ENCODE measurements at regions not wholly inside any gene's neighbourhood (a gene's known extent, or its start where the extent isn't known, plus 50 kb on each side); places are given as distances from the start of the nearest gene placed in this dataset.
"Not testable (repeated sequence)": the region's sequence is repeated elsewhere in the genome, so short reads cannot be mapped to it uniquely, and the experiment has no call there.

DNA sequence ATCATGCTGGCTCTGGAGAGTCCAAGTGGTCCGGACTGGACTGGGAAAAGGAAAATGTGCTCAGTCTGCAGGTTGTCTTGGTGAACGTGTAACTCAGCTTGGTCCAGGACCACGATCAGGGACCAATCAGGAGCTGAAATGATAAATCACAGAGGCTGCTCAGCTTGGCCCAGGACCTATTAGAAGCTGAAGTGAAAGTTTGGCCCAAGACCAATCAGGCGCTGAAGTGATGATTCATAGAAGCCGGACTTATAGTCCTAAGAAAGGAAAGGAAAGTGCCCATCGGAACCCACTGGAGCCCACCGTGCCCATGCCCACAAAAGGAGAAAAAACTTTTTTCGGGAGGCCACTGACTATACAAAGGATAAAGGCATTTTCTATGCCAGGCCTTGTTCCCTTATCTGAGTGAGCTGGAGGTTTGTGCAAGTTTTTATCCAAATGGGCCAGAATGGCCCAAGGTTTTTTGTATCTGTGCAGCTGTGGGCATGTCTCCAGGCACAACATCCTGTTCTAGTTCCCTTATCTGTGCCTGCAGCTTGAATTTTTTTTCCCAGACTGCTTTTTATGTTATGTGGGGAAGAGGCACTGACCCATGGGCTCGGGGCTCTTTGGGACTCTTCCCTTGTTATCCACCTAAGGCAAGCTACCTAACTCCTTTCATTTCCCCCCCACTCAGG lies 194.4 kb downstream of the FAM133A start:
- intact Hi-C loops (cut with micrococcal nuclease) = no loop called here
- no peaks in the 10 kb centered on the region for H3K27me3 ChIP-seq (ENCODE audit: insufficient read depth, low read length)
- POLR2A ChIA-PET (ENCODE audit: partially characterized antibody) = no interaction called here
- no peak overlapping the region for H3K4me3 ChIP-seq (ENCODE audit: low read length in 2 of 2)
- H3K36me3 ChIP-seq (ENCODE audit: insufficient read depth, low read length) = no peaks in the 10 kb centered on the region
- H3K9me3 ChIP-seq (ENCODE audit: control insufficient read depth in 1 of 2, low read length in 2 of 2) = no peaks in the 10 kb centered on the region
- Mint-ChIP-seq H3K27ac (no peak overlapping the region), H3K9me3 (no peaks in the 10 kb centered on the region), H3K27me3 (no peaks in the 10 kb centered on the region), H3K4me1 (no peaks in the 10 kb centered on the region), H3K4me3 (no peak overlapping the region), H3K36me3 (no peaks in the 10 kb centered on the region)
- DNase-seq = no peak
- H3K4me1 ChIP-seq (ENCODE audit: insufficient read depth, low read length) = no peaks in the 10 kb centered on the region
- CTCF ChIA-PET (ENCODE audit: partially characterized antibody) = no interaction called here
- H3K27ac ChIP-seq (ENCODE audit: low read depth, low read length) = no peak overlapping the region

DNA sequence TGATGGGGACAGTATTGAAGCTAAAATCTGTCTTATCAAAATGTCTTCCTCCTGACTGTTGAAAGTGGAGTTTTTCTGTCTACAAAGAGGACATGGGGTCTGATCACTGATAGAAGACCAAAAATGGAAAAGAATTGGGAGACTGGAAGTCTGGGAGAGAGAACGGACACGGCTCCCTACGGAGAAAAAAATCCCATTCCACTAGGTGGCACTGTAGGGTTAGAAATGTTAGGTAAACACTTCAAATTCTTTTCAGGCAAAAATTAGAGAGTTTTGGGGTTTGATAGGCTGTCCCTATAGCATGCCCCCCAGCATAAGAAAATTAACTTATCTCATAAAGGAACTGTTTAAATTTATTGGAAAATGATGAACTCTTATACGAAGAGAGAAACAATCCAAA lies 200.5 kb downstream of the FAM133A start:
- POLR2A ChIA-PET (ENCODE audit: partially characterized antibody) = no interaction called here
- no peak overlapping the region for H3K27ac Mint-ChIP-seq
- Histone ChIP-seq H3K36me3 (ENCODE audit: insufficient read depth, low read length) (no peaks in the 10 kb centered on the region), H3K27ac (ENCODE audit: low read depth, low read length) (no peak overlapping the region), H3K4me1 (ENCODE audit: insufficient read depth, low read length) (no peaks in the 10 kb centered on the region), H3K4me3 (ENCODE audit: low read length in 2 of 2) (no peak overlapping the region), H3K9me3 (ENCODE audit: control insufficient read depth in 1 of 2, low read length in 2 of 2) (no peaks in the 10 kb centered on the region), H3K27me3 (ENCODE audit: insufficient read depth, low read length) (no peaks in the 10 kb centered on the region)
- H3K36me3 Mint-ChIP-seq = no peaks in the 10 kb centered on the region
- CTCF ChIA-PET (ENCODE audit: partially characterized antibody) = no interaction called here
- DNase-seq = peak in 1 of 5 donors; percentile 4
- no peak overlapping the region for H3K4me3 Mint-ChIP-seq
- intact Hi-C loops (cut with micrococcal nuclease) = loop anchor here (5.0 kb wide), 1 partner anchor 183 kb away; no protein-coding TSS in a partner anchor
- peaks cover 0 to 11% (median 9%) of the 10 kb centered on the region in 8 donors for H3K9me3 Mint-ChIP-seq
- peaks cover 0 to 2% (median 0%) of the 10 kb centered on the region in 4 donors for H3K4me1 Mint-ChIP-seq
- H3K27me3 Mint-ChIP-seq = no peaks in the 10 kb centered on the region

GRCh38 chrX:93875621-93876282 lies 201.7 kb downstream of the FAM133A start:
- H3K36me3 ChIP-seq (ENCODE audit: insufficient read depth, low read length) = no peaks in the 10 kb centered on the region
- H3K36me3 Mint-ChIP-seq = no peaks in the 10 kb centered on the region
- no peaks in the 10 kb centered on the region for H3K27me3 ChIP-seq (ENCODE audit: insufficient read depth, low read length)
- peaks cover 0 to 11% (median 9%) of the 10 kb centered on the region in 8 donors for H3K9me3 Mint-ChIP-seq
- no peaks in the 10 kb centered on the region for H3K27me3 Mint-ChIP-seq
- intact Hi-C loops (cut with micrococcal nuclease) = no loop called here
- ChIA-PET CTCF (ENCODE audit: partially characterized antibody) (no interaction called here), POLR2A (ENCODE audit: partially characterized antibody) (no interaction called here)
- no peaks in the 10 kb centered on the region for H3K9me3 ChIP-seq (ENCODE audit: control insufficient read depth in 1 of 2, low read length in 2 of 2)
- no peak overlapping the region for H3K4me3 Mint-ChIP-seq
- peaks cover 0 to 2% (median 0%) of the 10 kb centered on the region in 4 donors for H3K4me1 Mint-ChIP-seq
- no peaks in the 10 kb centered on the region for H3K4me1 ChIP-seq (ENCODE audit: insufficient read depth, low read length)
- H3K27ac ChIP-seq (ENCODE audit: low read depth, low read length) = no peak overlapping the region
- no peak overlapping the region for H3K4me3 ChIP-seq (ENCODE audit: low read length in 2 of 2)
- H3K27ac Mint-ChIP-seq = no peak overlapping the region
- DNase-seq = no peak

- intact Hi-C loops (cut with micrococcal nuclease); H3K4me3 Mint-ChIP-seq; H3K4me3 ChIP-seq (ENCODE audit: low read length in 2 of 2); H3K27ac Mint-ChIP-seq; H3K36me3 ChIP-seq (ENCODE audit: insufficient read depth, low read length); H3K27me3 ChIP-seq (ENCODE audit: insufficient read depth, low read length); CTCF ChIA-PET (ENCODE audit: partially characterized antibody); H3K9me3 ChIP-seq (ENCODE audit: control insufficient read depth in 1 of 2, low read length in 2 of 2); POLR2A ChIA-PET (ENCODE audit: partially characterized antibody); DNase-seq; H3K4me1 ChIP-seq (ENCODE audit: insufficient read depth, low read length); H3K9me3 Mint-ChIP-seq; H3K27ac ChIP-seq (ENCODE audit: low read depth, low read length); H3K4me1 Mint-ChIP-seq; H3K27me3 Mint-ChIP-seq; H3K36me3 Mint-ChIP-seq: not testable (repeated sequence)
These were observed 247.0 kb downstream of the FAM133A start for GRCh38 chrX:93921041-93921440.

GRCh38 chrX:93932471-93933220 lies 258.6 kb downstream of the FAM133A start:
- intact Hi-C loops (cut with micrococcal nuclease) = no loop called here
- no peak for DNase-seq
- Mint-ChIP-seq H3K27ac (no peak overlapping the region), H3K9me3 (peaks cover 0 to 7% (median 0%) of the 10 kb centered on the region in 8 donors), H3K27me3 (no peaks in the 10 kb centered on the region), H3K36me3 (no peaks in the 10 kb centered on the region), H3K4me1 (no peaks in the 10 kb centered on the region), H3K4me3 (no peak overlapping the region)
- Histone ChIP-seq H3K4me1 (ENCODE audit: insufficient read depth, low read length) (no peaks in the 10 kb centered on the region), H3K27ac (ENCODE audit: low read depth, low read length) (no peak overlapping the region), H3K36me3 (ENCODE audit: insufficient read depth, low read length) (no peaks in the 10 kb centered on the region), H3K9me3 (ENCODE audit: control insufficient read depth in 1 of 2, low read length in 2 of 2) (no peaks in the 10 kb centered on the region), H3K4me3 (ENCODE audit: low read length in 2 of 2) (no peak overlapping the region), H3K27me3 (ENCODE audit: insufficient read depth, low read length) (no peaks in the 10 kb centered on the region)
- ChIA-PET POLR2A (ENCODE audit: partially characterized antibody) (no interaction called here), CTCF (ENCODE audit: partially characterized antibody) (no interaction called here)

DNA sequence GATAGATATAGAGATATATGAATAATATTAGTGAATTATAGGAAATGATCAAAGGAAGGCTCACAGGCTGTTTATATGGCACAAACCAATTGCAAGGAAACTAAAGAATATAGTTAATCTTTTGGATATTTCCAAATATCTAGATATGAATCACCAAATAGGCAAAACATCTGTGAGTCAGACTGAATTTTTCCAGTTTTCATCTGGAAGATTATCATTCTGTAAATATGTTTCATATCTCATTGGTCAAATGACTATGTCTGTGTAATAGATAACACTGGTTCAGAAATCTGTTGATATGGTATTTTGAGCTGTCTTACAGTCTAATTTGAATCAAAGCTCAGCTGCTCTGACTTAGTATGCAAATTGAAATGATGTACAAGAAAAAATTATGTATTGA lies 303.6 kb downstream of the FAM133A start:
- ChIA-PET POLR2A (ENCODE audit: partially characterized antibody) (no interaction called here), CTCF (ENCODE audit: partially characterized antibody) (no interaction called here)

DNA sequence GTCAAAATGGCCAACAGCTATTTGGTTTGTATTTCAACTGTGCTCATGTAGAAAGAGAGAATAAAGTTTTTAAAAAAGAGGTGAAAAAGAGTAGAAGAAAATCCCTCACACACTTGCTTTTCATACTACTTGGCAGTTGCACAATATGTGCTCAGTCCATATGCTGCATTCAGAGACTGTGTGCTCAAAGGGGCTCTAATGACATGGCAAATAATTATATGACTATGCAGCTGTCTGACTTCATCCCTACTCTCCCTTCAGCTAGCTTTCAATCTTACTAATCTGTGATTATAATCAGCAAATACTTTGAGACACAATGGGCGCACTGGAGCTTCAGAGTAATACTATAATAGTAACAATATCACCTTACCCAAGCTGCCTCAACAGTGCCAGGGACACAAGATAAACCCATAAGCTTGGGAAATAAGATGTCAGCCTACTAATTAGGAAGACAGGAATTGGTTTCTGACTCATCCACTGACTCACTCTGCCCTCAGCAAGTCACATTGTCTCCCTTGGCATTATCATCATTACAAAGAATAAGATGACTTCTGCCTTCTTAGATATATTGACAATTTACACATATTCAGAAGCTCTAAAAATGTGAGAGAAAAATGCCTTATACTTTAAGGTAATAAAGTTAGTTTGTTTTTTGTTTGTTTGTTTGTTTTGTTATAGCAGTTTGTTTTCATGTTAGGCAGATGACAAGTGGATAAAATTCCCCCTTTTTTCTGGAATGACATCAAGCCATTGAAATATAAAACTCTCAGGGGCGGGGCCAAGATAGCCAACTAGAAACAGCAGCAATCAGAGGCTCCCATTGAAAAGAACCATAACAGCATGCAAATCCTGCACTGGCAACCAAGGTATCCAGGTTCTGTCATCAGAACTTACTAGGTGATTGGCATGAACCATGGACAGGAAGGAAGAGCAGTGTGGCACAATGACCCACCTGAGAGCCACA lies 311.6 kb downstream of the FAM133A start:
- no peak overlapping the region for H3K4me3 Mint-ChIP-seq
- Histone ChIP-seq H3K4me1 (ENCODE audit: insufficient read depth, low read length) (no peaks in the 10 kb centered on the region), H3K27ac (ENCODE audit: low read depth, low read length) (no peak overlapping the region), H3K9me3 (ENCODE audit: control insufficient read depth in 1 of 2, low read length in 2 of 2) (no peaks in the 10 kb centered on the region), H3K4me3 (ENCODE audit: low read length in 2 of 2) (no peak overlapping the region), H3K36me3 (ENCODE audit: insufficient read depth, low read length) (no peaks in the 10 kb centered on the region), H3K27me3 (ENCODE audit: insufficient read depth, low read length) (no peaks in the 10 kb centered on the region)
- no peaks in the 10 kb centered on the region for H3K27me3 Mint-ChIP-seq
- CTCF ChIA-PET (ENCODE audit: partially characterized antibody) = no interaction called here
- no peaks in the 10 kb centered on the region for H3K36me3 Mint-ChIP-seq
- no peak for DNase-seq
- POLR2A ChIA-PET (ENCODE audit: partially characterized antibody) = no interaction called here
- no peaks in the 10 kb centered on the region for H3K4me1 Mint-ChIP-seq
- intact Hi-C loops (cut with micrococcal nuclease) = no loop called here
- peaks cover 0 to 6% (median 0%) of the 10 kb centered on the region in 8 donors for H3K9me3 Mint-ChIP-seq
- H3K27ac Mint-ChIP-seq = no peak overlapping the region

More for the DNA sequence above, 303.6 kb downstream of the FAM133A start:
- Histone ChIP-seq H3K4me3 (ENCODE audit: low read length in 2 of 2) (no peak overlapping the region), H3K27ac (ENCODE audit: low read depth, low read length) (no peak overlapping the region), H3K27me3 (ENCODE audit: insufficient read depth, low read length) (no peaks in the 10 kb centered on the region), H3K4me1 (ENCODE audit: insufficient read depth, low read length) (no peaks in the 10 kb centered on the region), H3K36me3 (ENCODE audit: insufficient read depth, low read length) (no peaks in the 10 kb centered on the region), H3K9me3 (ENCODE audit: control insufficient read depth in 1 of 2, low read length in 2 of 2) (no peaks in the 10 kb centered on the region)
- Mint-ChIP-seq H3K4me3 (no peak overlapping the region), H3K27ac (no peak overlapping the region), H3K4me1 (no peaks in the 10 kb centered on the region), H3K27me3 (no peaks in the 10 kb centered on the region), H3K36me3 (no peaks in the 10 kb centered on the region), H3K9me3 (no peaks in the 10 kb centered on the region)
- intact Hi-C loops (cut with micrococcal nuclease) = no loop called here
- no peak for DNase-seq
